OCI-LY3 (cell line): ENCODE measurements at regions not wholly inside any gene's neighbourhood (a gene's known extent, or its start where the extent isn't known, plus 50 kb on each side); places are given as distances from the start of the nearest gene placed in this dataset.

Source experiments
- EZH2phosphoT487 ChIP-seq: fragments of 200-600 bp; shearing (Covaris generic); IDR thresholded peaks from 2 replicates; pipeline ENCODE4 v1.6.1; 2018; ENCODE audit warnings: antibody characterized with exemption, mixed run types, low read depth
- TF ChIP-seq, protein P1 (sequence below): fragments of 200-600, 300-600 bp; sonication (generic); IDR thresholded peaks from 2 replicates; pipeline ENCODE4 v1.5.1; 2014; ENCODE audit warnings: antibody characterized with exemption, low read length, low read depth

DNA sequence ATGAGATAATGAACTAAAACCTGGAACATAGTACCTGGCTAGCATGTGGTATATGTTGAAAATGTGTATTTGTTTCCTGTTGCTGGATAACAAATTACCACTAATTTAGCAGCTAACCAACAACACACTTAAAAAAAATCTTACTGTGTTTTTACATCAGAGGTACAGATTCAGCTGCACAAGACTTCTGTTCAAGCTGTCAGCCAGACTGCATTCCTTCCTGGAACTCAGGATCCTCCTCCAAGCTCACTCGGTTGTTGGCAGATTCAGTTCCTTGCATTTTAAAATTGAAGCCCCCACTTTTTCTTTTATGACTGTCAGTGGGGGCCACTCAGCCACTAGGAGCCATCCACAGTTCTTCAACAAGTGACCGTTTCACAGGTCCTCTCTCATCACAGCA lies 246.9 kb upstream of the DACH1 start:
- TF ChIP-seq, protein P1, sequence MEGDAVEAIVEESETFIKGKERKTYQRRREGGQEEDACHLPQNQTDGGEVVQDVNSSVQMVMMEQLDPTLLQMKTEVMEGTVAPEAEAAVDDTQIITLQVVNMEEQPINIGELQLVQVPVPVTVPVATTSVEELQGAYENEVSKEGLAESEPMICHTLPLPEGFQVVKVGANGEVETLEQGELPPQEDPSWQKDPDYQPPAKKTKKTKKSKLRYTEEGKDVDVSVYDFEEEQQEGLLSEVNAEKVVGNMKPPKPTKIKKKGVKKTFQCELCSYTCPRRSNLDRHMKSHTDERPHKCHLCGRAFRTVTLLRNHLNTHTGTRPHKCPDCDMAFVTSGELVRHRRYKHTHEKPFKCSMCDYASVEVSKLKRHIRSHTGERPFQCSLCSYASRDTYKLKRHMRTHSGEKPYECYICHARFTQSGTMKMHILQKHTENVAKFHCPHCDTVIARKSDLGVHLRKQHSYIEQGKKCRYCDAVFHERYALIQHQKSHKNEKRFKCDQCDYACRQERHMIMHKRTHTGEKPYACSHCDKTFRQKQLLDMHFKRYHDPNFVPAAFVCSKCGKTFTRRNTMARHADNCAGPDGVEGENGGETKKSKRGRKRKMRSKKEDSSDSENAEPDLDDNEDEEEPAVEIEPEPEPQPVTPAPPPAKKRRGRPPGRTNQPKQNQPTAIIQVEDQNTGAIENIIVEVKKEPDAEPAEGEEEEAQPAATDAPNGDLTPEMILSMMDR = no peak
- no peak for TF ChIP-seq EZH2phosphoT487
